ENCODE measurements at regions not wholly inside any gene's neighbourhood (a gene's known extent, or its start where the extent isn't known, plus 50 kb on each side); places are given as distances from the start of the nearest gene placed in this dataset.

GRCh38 chr21:43269440-43269839 lies 100.6 kb downstream of the CRYAA start:
- peak in 1 of 2 donors; percentile 13 for TF ChIP-seq CTCF (IDR thresholded peaks at IDR 0.05)
- no peak for TF ChIP-seq POLR2A (IDR thresholded peaks at IDR 0.05)
- no peak for TF ChIP-seq EP300 (IDR thresholded peaks at IDR 0.05)
